ENCODE measurements at regions not wholly inside any gene's neighbourhood (a gene's known extent, or its start where the extent isn't known, plus 50 kb on each side); places are given as distances from the start of the nearest gene placed in this dataset.

- H3K9me3 ChIP-seq (ENCODE audit: control insufficient read depth, low read length), result no peaks in the 10 kb centered on the region
- no peaks in the 10 kb centered on the region for H3K27me3 ChIP-seq (replicated peaks; ENCODE audit: control insufficient read depth, insufficient read depth, low read length, poor library complexity, severe bottlenecking)
- no peak for DNase-seq
- no peaks in the 10 kb centered on the region for H3K36me3 ChIP-seq (ENCODE audit: control insufficient read depth, insufficient read depth, low read length)
- no peak overlapping the region for H3K4me3 ChIP-seq (ENCODE audit: insufficient read depth, low read depth, low read length, poor library complexity, severe bottlenecking)
- no peaks in the 10 kb centered on the region for H3K4me1 ChIP-seq (ENCODE audit: control insufficient read depth, insufficient read depth, low read length, poor library complexity, severe bottlenecking)
- H3K27ac ChIP-seq (ENCODE audit: insufficient read depth, low read length, poor library complexity, severe bottlenecking), result no peak overlapping the region
Observed at GRCh38 chr2:161033059-161033660, 127.1 kb upstream of the TANK start.

GRCh38 chr2:161036926-161037325, 123.3 kb upstream of the TANK start:
- no peaks in the 10 kb centered on the region for H3K9me3 ChIP-seq (ENCODE audit: control insufficient read depth, low read length)
- no peaks in the 10 kb centered on the region for H3K36me3 ChIP-seq (ENCODE audit: control insufficient read depth, insufficient read depth, low read length)
- no peaks in the 10 kb centered on the region for H3K4me1 ChIP-seq (ENCODE audit: control insufficient read depth, insufficient read depth, low read length, poor library complexity, severe bottlenecking)
- no peak overlapping the region for H3K4me3 ChIP-seq (ENCODE audit: insufficient read depth, low read depth, low read length, poor library complexity, severe bottlenecking)
- no peak for DNase-seq
- H3K27me3 ChIP-seq (replicated peaks; ENCODE audit: control insufficient read depth, insufficient read depth, low read length, poor library complexity, severe bottlenecking), result no peaks in the 10 kb centered on the region
- H3K27ac ChIP-seq (ENCODE audit: insufficient read depth, low read length, poor library complexity, severe bottlenecking), result no peak overlapping the region

GRCh38 chr2:161039071-161039470, 121.2 kb upstream of the TANK start:
- no peak for DNase-seq
- H3K27me3 ChIP-seq (replicated peaks; ENCODE audit: control insufficient read depth, insufficient read depth, low read length, poor library complexity, severe bottlenecking), result no peaks in the 10 kb centered on the region
- H3K4me1 ChIP-seq (ENCODE audit: control insufficient read depth, insufficient read depth, low read length, poor library complexity, severe bottlenecking), result no peaks in the 10 kb centered on the region
- H3K27ac ChIP-seq (ENCODE audit: insufficient read depth, low read length, poor library complexity, severe bottlenecking), result no peak overlapping the region
- H3K36me3 ChIP-seq (ENCODE audit: control insufficient read depth, insufficient read depth, low read length), result no peaks in the 10 kb centered on the region
- H3K9me3 ChIP-seq (ENCODE audit: control insufficient read depth, low read length), result no peaks in the 10 kb centered on the region
- no peak overlapping the region for H3K4me3 ChIP-seq (ENCODE audit: insufficient read depth, low read depth, low read length, poor library complexity, severe bottlenecking)

GRCh38 chr2:161041356-161041755, 118.9 kb upstream of the TANK start:
- no peaks in the 10 kb centered on the region for H3K4me1 ChIP-seq (ENCODE audit: control insufficient read depth, insufficient read depth, low read length, poor library complexity, severe bottlenecking)
- H3K9me3 ChIP-seq (ENCODE audit: control insufficient read depth, low read length), result no peaks in the 10 kb centered on the region
- H3K4me3 ChIP-seq (ENCODE audit: insufficient read depth, low read depth, low read length, poor library complexity, severe bottlenecking), result no peak overlapping the region
- no peak for DNase-seq
- H3K27me3 ChIP-seq (replicated peaks; ENCODE audit: control insufficient read depth, insufficient read depth, low read length, poor library complexity, severe bottlenecking), result no peaks in the 10 kb centered on the region
- H3K36me3 ChIP-seq (ENCODE audit: control insufficient read depth, insufficient read depth, low read length), result no peaks in the 10 kb centered on the region
- no peak overlapping the region for H3K27ac ChIP-seq (ENCODE audit: insufficient read depth, low read length, poor library complexity, severe bottlenecking)

GRCh38 chr2:161042990-161043625, 117.1 kb upstream of the TANK start:
- H3K27me3 ChIP-seq (replicated peaks; ENCODE audit: control insufficient read depth, insufficient read depth, low read length, poor library complexity, severe bottlenecking), result no peaks in the 10 kb centered on the region
- H3K4me3 ChIP-seq (ENCODE audit: insufficient read depth, low read depth, low read length, poor library complexity, severe bottlenecking), result no peak overlapping the region
- no peak for DNase-seq
- no peak overlapping the region for H3K27ac ChIP-seq (ENCODE audit: insufficient read depth, low read length, poor library complexity, severe bottlenecking)
- no peaks in the 10 kb centered on the region for H3K9me3 ChIP-seq (ENCODE audit: control insufficient read depth, low read length)
- no peaks in the 10 kb centered on the region for H3K36me3 ChIP-seq (ENCODE audit: control insufficient read depth, insufficient read depth, low read length)
- no peaks in the 10 kb centered on the region for H3K4me1 ChIP-seq (ENCODE audit: control insufficient read depth, insufficient read depth, low read length, poor library complexity, severe bottlenecking)

- H3K27ac ChIP-seq (ENCODE audit: insufficient read depth, low read length, poor library complexity, severe bottlenecking), result no peak overlapping the region
- H3K27me3 ChIP-seq (replicated peaks; ENCODE audit: control insufficient read depth, insufficient read depth, low read length, poor library complexity, severe bottlenecking), result no peaks in the 10 kb centered on the region
- DNase-seq, result no peak
- no peaks in the 10 kb centered on the region for H3K36me3 ChIP-seq (ENCODE audit: control insufficient read depth, insufficient read depth, low read length)
- H3K4me1 ChIP-seq (ENCODE audit: control insufficient read depth, insufficient read depth, low read length, poor library complexity, severe bottlenecking), result no peaks in the 10 kb centered on the region
- H3K9me3 ChIP-seq (ENCODE audit: control insufficient read depth, low read length), result no peaks in the 10 kb centered on the region
- H3K4me3 ChIP-seq (ENCODE audit: insufficient read depth, low read depth, low read length, poor library complexity, severe bottlenecking), result no peak overlapping the region
Observed at GRCh38 chr2:161044095-161044865, 115.9 kb upstream of the TANK start.

- no peak for DNase-seq
- Histone ChIP-seq H3K4me1 (ENCODE audit: control insufficient read depth, insufficient read depth, low read length, poor library complexity, severe bottlenecking) (no peaks in the 10 kb centered on the region), H3K9me3 (ENCODE audit: control insufficient read depth, low read length) (no peaks in the 10 kb centered on the region), H3K27me3 (replicated peaks; ENCODE audit: control insufficient read depth, insufficient read depth, low read length, poor library complexity, severe bottlenecking) (no peaks in the 10 kb centered on the region), H3K4me3 (ENCODE audit: insufficient read depth, low read depth, low read length, poor library complexity, severe bottlenecking) (no peak overlapping the region), H3K27ac (ENCODE audit: insufficient read depth, low read length, poor library complexity, severe bottlenecking) (no peak overlapping the region), H3K36me3 (ENCODE audit: control insufficient read depth, insufficient read depth, low read length) (no peaks in the 10 kb centered on the region)
Observed at GRCh38 chr2:161044921-161045320, 115.3 kb upstream of the TANK start.

- H3K9me3 ChIP-seq (ENCODE audit: control insufficient read depth, low read length), result no peaks in the 10 kb centered on the region
- H3K36me3 ChIP-seq (ENCODE audit: control insufficient read depth, insufficient read depth, low read length), result no peaks in the 10 kb centered on the region
- no peak for DNase-seq
- no peaks in the 10 kb centered on the region for H3K27me3 ChIP-seq (replicated peaks; ENCODE audit: control insufficient read depth, insufficient read depth, low read length, poor library complexity, severe bottlenecking)
- no peak overlapping the region for H3K4me3 ChIP-seq (ENCODE audit: insufficient read depth, low read depth, low read length, poor library complexity, severe bottlenecking)
- H3K4me1 ChIP-seq (ENCODE audit: control insufficient read depth, insufficient read depth, low read length, poor library complexity, severe bottlenecking), result no peaks in the 10 kb centered on the region
- H3K27ac ChIP-seq (ENCODE audit: insufficient read depth, low read length, poor library complexity, severe bottlenecking), result no peak overlapping the region
Observed at GRCh38 chr2:161045726-161046125, 114.5 kb upstream of the TANK start.

- H3K4me3 ChIP-seq (ENCODE audit: insufficient read depth, low read depth, low read length, poor library complexity, severe bottlenecking), result no peak overlapping the region
- no peaks in the 10 kb centered on the region for H3K9me3 ChIP-seq (ENCODE audit: control insufficient read depth, low read length)
- no peaks in the 10 kb centered on the region for H3K27me3 ChIP-seq (replicated peaks; ENCODE audit: control insufficient read depth, insufficient read depth, low read length, poor library complexity, severe bottlenecking)
- H3K4me1 ChIP-seq (ENCODE audit: control insufficient read depth, insufficient read depth, low read length, poor library complexity, severe bottlenecking), result no peaks in the 10 kb centered on the region
- DNase-seq, result no peak
- no peak overlapping the region for H3K27ac ChIP-seq (ENCODE audit: insufficient read depth, low read length, poor library complexity, severe bottlenecking)
- no peaks in the 10 kb centered on the region for H3K36me3 ChIP-seq (ENCODE audit: control insufficient read depth, insufficient read depth, low read length)
Observed at GRCh38 chr2:161046876-161047275, 113.4 kb upstream of the TANK start.

- Histone ChIP-seq H3K27me3 (replicated peaks; ENCODE audit: control insufficient read depth, insufficient read depth, low read length, poor library complexity, severe bottlenecking) (no peaks in the 10 kb centered on the region), H3K4me1 (ENCODE audit: control insufficient read depth, insufficient read depth, low read length, poor library complexity, severe bottlenecking) (no peaks in the 10 kb centered on the region), H3K36me3 (ENCODE audit: control insufficient read depth, insufficient read depth, low read length) (no peaks in the 10 kb centered on the region), H3K27ac (ENCODE audit: insufficient read depth, low read length, poor library complexity, severe bottlenecking) (no peak overlapping the region), H3K4me3 (ENCODE audit: insufficient read depth, low read depth, low read length, poor library complexity, severe bottlenecking) (no peak overlapping the region), H3K9me3 (ENCODE audit: control insufficient read depth, low read length) (no peaks in the 10 kb centered on the region)
- DNase-seq, result no peak
Observed at GRCh38 chr2:161048317-161048716, 111.9 kb upstream of the TANK start.

All from effector memory CD4-positive, alpha-beta T cell (primary cell).